Loucy (cell line): ENCODE measurements at regions not wholly inside any gene's neighbourhood (a gene's known extent, or its start where the extent isn't known, plus 50 kb on each side); places are given as distances from the start of the nearest gene placed in this dataset.

ENCODE experiments used
- CTCF ChIP-seq: fragments of 200-600 bp; sonication (generic); conservative IDR thresholded peaks from 2 replicates; pipeline ENCODE4 v1.5.1; 2014; ENCODE audit warnings: mild to moderate bottlenecking, antibody characterized with exemption, low read length
- EZH2phosphoT487 ChIP-seq: fragments of 200-600 bp; IDR thresholded peaks from 2 replicates; pipeline ENCODE4 v1.6.1; 2018; ENCODE audit warnings: antibody characterized with exemption, mild to moderate bottlenecking, moderate library complexity, borderline replicate concordance

- no peak for TF ChIP-seq CTCF
- no peak for TF ChIP-seq EZH2phosphoT487
Observed at GRCh38 chr20:6665621-6666355, 101.7 kb upstream of the BMP2 start.
